Stimulated activated CD4-positive, alpha-beta T cell treated with anti-CD3 and anti-CD28 coated beads, Interleukin-12 subunit alpha, Interleukin-12 subunit beta, amount 100 ng/mL, for 24 hours (primary cell): ENCODE measurements at regions not wholly inside any gene's neighbourhood (a gene's known extent, or its start where the extent isn't known, plus 50 kb on each side); places are given as distances from the start of the nearest gene placed in this dataset.

Experiments used
- DNase-seq, 2 experiments: peaks; one replicate each; pipeline ENCODE4 v3.0.0-alpha.2; 2020; ENCODE audit warnings: low read depth in 2 of 2

DNA sequence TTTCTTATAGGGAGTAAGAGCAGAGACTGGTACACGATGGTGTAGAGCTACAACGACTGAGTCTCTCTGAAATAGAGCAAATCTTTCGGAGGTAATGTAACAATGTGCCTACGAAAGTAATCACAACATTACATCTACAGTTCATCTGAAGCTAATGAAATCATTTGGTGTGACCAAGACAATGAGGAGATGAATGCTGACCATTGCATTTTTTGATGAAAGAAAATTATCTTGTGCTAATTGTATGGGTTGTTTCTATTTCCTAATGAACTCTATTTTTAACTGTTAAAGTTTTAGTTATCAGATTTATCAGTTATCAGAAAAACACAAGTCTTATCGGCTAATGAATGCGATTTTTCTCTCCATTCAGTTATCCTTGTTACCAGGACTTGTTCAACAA, 913.4 kb downstream of the SLITRK6 start:
- DNase-seq: no peak

DNA sequence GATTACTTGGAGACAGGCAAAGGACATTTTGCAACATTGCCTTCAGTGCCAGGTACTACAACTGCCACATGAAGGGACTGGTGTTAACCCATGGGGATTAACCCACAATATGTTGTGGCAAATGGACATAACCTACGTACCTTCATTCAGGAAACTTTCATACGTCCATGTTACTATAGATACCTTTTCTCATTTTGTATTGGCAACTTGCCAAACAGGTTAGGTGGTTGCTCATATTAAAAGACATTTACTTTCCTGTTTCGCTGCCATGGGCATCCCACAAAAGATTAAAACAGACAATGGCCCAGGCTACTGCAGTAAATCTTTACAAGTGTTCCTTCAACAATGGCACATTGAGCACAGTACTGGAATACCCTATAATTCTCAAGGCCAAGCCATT, 925.3 kb downstream of the SLITRK6 start:
- no peak for DNase-seq

DNA sequence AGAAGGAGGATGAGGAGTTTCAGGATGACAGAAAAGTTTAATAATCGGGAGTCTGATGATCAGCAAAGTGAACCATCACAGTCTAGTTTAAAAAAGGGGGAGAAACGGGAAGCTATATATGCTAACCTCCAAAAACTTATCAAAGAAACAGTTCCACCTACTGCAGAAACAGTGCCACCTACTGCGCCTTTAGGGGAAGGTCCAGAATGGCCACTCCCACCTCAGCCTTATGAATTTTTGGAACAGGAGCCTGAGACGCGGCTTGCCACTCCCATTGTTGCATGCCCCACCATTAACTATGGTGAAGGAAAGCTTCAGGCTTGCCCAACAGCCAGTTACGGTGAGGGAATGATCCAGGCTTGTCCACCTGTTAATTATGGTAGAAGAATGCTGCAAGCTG, 929.0 kb downstream of the SLITRK6 start:
- no peak for DNase-seq

DNA sequence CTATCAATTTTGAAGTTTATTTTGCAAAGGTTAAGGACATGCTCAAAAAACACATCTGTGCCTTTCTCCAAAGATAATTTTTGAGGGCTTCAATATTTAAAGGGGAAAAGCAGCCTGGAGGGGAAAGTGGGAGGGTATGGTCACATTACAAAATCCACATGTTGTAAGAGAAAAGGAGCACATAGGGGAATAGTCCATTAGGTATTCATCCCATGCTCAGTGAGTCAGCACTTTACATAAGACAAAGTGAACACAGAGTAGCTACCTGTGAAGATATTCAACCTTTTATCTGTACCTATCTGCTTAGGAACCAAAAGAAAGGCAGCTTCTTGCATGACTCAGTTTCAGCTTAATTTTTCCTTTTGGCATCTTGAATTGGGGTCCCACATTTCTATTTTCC, 932.0 kb downstream of the SLITRK6 start:
- no peak for DNase-seq

DNA sequence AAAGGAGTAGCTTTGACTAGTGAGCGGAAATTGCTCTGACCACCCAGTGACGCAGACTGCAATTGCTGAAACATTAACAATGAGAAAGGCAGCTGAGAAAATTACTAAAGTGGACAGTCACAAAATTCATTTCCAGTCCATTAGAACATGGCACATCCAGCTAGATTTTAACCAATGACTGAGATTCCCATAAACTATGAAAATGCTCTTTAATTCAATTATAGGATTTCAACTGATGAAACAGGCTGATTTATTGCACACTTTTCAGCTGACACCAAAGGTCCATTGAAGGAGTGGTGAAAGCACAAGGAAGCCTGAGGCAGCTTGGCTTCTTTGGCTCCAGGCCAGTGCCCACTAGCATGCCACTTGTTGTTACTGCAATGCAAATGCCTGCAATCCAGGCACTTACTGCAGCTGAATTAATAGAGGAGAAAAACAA, 933.4 kb downstream of the SLITRK6 start:
- no peak for DNase-seq

DNA sequence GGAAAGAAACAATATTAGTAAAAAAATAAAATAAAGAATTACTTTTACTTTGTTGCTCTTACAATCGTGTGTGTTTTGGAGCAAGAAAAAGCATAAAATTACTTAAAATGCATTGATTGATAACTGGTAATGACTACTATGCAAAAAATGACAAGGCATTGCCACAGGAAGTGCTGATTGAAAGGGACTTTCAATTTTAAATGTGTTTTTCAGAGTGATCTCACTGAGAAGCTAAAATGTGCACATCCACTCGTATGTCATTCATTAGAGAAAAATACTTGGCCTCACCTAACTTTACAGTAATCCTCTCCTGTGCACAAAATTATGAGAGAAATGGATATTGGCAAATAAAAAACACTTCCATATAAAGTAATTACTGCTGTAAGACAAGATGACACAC, 934.9 kb downstream of the SLITRK6 start:
- no peak for DNase-seq

DNA sequence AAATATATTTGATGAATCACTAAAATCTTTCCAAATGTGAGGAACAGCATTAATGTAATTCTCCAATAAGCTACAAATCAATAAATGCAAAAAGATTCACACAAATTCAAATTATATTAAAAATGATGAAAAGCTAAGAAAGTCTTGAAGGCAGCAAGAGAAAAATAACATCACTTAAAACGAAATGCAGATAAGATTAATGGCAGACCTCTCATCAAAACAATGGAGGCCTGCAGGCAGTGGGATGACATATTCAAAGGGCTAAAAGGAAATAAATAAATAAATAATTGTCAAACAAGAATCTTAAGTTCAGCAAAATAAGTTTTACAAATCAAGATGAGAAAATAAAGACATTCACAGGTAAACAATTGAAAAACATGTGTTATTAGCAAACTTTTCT, 952.1 kb downstream of the SLITRK6 start:
- no peak for DNase-seq

DNA sequence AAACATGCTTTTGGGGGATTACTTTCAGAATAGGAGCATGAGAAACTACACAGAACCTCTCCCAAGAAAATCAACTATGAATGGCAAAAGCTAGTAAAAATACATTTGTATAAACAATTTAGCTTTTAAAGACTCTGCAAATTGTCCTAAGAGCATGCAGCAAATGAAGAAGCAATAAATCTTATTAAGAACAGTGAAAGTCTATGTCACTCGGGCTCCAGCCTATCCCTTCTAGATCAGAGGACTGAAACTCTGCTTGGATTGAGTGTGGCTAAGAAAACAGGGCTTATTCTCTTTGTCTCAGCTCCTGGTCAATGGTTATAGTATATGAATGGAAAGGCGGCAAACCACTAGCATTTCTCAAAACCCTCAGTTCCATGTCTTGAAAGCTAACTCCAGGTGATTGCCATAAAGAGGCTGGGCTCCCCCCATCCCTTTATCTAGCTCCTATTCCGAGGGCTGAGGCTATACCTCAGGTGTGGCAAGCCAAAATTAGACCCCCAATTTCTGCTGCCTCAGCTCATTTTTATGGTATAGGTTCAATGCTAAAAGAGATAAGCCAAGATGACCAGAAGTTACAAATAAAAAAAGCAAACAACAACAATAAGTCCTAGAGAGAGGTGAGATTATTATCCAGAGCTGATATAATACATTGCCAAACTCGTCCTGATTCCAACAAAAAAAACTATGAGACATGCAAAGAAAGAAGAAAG, 953.2 kb downstream of the SLITRK6 start:
- no peak for DNase-seq

DNA sequence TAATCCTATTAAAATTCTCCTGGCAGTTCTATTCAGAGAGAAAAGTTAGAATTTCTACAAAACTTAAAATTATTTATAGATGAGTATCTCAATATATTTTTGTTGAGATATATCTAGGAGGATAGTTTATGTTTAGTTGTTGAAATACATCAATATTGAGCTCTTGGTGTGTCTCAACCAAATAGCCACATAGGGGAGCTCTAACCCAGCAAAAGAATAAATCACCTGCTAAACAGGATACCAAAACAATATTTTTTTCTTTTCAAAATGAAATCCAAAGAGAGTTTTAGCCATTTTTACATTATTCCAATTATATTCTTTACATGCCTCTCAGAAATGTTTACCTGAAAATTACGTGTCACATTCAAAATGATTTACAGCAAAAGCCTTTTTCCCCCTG, 954.7 kb downstream of the SLITRK6 start:
- DNase-seq: no peak

DNA sequence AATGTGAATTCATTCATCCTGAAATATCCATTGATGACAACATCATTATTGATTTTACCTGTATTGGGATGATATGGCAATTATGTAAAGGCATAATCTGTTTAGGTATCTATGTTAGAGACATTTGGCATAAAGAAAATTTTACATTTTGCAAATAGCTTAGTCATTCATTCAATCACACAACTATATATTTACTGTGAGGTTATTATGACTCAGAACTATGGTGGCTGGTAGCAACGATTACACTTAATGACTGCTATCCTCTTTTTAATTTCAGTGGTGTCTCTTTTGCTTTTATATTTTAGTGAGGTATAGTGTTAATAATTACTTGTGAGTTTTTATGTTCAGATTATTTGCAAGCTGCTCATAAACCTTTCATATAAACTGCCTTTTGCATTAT, 955.9 kb downstream of the SLITRK6 start:
- no peak for DNase-seq

DNA sequence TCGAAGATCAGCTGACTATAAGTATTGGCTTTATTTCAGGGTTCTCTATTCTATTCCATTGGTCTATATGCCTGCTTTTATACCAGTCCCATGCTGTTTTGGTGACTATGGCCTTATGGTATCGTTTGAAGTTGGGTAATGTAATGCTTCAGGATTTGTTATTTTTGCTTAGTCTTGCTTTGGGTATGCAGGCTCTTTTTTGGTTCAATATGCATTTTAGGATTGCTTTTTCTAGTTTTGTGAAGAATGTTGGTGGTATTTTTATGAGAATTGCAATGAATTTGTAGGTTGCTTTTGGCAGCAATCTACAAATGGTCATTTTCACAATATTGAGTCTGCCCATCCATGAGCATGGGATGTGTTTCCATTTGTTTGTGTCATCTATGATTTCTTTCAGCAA, 951.9 kb upstream of the SLITRK1 start:
- no peak for DNase-seq

DNA sequence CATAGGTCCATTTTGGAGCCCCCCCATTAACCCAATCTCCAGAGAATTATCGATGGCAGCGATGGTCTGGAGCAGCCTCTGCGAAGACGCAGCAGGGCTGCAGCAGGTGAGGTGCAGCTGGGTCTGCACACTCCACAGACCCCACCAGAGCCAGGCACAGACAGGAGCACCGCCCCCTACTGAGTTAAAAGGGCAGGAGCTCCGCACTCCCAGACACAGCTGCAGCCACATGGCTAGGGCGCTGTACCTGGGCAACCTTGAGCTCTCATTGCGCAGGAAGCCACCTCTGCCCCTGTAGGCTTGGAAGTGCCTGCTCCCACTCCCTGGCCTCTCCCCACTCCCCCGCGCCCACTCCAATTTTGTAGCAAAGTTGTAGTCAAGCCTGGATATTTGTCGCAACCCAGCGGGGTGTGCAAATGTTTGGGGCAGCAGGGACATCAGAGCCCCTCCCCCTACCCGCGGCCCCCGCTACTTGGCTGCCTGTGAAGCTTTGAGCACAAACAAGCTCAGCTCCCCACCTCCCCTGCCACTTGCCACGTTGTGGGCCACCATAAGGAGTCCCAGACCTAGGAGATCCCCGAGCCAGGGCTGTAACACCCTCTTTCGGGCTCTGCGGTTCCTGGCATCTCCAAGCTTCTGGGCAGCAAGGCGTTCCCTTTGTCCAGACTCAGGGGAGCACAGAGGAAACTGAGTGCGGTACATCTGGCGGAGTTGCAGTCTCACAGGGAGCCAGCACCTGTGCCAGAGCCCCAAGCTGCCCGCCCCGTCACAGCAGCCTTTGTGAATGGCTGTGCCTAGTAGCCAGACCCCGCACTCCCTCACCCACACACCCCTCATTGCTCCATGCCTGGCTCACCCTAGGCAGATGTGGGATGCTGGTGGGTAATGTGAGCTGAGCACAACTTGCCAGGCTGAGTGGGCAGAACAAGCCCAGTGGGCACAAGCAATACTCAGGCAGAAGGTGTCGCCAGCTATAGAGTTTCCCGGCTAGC, 949.7 kb upstream of the SLITRK1 start:
- no peak for DNase-seq

DNA sequence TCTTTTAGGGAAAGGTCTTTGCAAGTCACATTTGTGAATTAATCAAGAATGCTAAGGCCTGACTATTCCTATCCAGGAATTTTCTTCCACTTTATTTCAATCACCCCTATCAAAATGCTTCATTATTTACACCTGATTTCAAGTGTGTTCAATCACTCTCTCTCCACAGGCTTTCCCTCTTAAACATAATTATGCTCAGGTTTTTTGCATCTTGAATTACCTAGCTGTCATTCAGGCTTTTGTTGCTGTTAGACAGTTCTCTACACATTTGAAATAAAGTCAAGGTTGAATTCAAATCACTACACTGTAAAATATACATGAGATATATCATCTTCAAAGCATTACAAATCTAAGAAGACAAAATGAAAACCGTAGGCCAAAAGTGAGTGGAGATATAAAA, 941.3 kb upstream of the SLITRK1 start:
- no peak for DNase-seq

DNA sequence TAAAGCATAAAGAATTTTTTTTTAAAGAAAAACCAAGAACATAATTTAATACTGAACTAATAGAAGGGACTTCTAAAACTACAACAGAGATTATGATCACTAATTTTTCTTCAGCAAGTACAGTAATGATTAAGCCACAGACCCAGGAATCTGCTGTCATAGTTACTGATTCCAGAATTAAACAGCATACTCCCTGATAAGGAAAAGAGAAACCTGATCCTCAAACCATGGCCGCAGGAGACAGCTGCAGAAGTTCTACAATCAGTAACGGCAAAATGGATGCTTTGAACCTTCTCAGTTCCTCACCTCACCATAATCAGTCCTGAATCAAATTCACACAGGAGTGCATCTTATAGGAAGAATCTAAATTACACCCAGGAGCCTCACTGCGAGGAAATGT, 939.0 kb upstream of the SLITRK1 start:
- DNase-seq: no peak

DNA sequence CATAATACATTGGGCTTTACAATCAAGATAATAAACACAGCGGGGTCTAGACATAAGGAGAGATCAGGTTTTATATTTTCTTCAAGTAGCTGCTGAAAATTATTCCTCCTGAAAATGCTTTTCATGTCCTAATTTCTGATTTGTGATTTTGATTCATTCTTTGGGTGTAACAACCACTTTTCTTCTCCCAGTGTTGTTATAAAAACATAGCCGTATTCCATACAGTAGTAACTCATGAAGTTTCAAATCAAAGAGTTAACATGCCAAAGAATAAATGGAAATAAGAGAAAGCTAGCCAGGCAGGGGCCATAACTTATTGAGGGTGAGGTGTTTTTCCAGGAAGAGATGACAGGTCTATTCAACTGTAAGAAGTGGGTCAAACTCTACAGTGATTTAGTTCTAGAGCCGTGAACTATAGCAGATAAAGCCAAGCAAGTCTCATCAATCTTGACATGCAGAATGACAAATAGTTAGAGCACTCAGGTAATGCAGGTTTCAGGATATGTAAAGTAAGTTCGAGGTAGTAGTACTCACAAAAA, 934.4 kb upstream of the SLITRK1 start:
- no peak for DNase-seq

DNA sequence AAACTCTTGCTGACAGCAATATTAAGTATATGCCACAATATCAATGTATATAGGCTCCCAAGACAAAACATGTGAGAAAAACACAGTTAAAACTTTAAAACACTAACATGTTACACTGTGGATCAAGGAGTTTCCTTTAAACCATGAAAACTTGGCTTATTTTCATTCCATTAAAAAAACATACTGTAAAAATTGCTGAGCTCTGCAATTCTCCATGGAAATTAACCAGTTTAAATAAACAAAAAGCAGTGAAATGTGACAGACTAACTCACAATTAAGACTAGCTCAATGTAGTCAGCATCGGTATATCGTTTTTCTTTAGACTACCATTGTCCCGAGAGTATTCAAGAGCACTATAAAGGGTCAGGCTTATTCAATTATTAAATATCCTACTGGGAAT, 930.5 kb upstream of the SLITRK1 start:
- DNase-seq: no peak

DNA sequence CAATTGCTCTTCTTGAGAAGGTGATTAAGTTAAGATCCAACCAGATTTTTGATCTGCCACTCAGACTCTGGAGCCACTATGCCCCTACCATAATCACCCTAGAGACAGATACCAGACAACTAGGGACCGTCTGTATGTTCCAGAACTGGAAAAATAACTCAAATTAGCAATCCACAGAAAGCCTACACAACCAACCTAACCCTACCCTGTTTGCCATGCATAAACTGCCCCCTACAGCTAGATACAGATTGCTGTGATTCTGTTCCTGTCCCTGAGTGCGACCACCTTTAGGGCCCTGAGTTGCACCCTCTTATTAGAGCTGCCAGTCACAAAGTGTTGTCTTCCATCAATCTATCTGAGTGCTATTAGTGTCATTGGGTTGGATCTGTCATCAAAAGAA, 929.8 kb upstream of the SLITRK1 start:
- DNase-seq: no peak

DNA sequence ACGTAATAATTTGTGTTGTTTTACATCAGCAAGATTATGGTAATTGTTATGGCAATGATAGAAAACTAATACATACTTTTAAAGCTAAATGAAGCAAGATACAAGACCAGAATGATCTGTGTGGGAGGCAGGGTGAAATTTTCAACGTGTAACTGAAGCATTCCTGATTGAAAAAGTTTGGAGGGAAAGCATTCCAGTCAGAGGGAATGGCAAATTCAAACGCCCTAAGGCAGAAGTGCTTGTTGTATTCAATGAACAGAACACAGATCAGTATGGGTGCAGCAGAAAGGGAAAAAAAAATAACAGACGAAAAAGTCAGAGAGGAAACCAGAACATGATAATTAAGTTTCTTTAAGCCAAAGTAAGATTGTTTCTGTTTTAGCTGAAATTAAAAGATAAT, 928.5 kb upstream of the SLITRK1 start:
- DNase-seq: no peak

DNA sequence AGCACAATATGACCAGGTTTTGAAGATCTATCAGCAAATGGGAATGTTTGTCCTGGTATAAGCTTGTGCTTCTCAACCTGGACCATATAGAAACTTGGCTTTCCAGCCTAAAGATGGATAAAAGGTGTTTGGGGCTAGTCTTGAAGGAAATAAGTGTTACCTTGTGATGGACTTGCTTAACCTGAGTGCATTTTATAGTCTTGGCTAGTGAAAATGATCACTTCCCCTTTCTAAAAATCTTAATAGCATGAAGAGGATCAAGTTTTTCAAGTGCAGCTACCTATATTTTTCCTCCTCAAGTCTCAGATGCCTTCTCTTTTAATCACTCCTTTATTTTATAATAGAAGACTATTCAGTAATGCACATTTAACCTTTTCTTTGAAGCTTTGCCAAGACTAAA, 919.8 kb upstream of the SLITRK1 start:
- no peak for DNase-seq

DNA sequence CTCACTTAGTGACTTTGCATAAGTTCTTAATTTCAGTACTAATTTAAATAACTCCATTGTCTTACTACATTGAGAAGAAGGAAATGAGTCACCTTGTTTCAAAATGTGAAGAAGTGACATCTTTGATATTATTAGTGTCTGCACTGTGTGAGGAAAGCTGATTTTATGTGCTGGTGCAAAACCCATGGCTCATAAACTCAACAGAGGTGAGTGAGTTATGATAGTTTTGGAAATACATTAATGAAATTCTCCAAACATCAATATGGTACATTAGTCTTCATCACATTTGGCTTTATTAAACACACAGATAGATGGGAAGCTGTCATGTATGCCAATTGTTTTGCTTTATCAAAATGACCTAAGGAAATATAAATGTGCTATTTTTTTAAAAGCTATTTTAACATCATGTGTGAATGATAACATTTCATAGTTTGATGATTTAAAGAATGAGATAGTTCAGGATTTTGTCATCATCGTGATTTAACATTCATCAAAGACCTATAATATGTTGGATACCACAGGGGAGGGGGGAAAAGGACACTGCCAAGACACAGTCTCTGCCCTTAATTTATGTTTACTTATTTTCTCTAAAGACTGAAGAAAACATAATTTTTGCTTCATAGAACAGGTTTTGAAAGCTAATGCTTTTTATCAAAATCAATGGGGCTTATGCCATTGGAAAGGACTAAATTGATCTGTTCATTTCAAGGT, 902.3 kb upstream of the SLITRK1 start:
- DNase-seq: no peak

DNA sequence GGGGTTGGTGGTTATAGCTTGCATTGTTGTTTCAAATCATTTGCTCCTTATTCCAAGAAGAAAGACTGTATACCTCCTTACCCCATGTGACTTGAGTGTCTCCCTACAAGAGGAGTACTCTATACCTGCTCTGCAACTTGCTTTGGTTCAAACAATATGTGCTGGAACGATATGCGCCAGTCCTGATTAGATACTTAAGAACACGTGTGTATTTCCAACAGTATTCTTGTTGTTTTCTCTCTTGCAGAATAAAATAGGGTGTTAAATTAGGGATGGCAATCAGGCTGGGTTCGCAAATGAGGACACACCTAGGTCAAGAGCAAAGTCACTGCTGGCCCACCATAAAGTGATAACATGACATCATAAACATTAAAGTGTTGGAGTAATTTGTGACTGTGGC, 895.0 kb upstream of the SLITRK1 start:
- DNase-seq: no peak

DNA sequence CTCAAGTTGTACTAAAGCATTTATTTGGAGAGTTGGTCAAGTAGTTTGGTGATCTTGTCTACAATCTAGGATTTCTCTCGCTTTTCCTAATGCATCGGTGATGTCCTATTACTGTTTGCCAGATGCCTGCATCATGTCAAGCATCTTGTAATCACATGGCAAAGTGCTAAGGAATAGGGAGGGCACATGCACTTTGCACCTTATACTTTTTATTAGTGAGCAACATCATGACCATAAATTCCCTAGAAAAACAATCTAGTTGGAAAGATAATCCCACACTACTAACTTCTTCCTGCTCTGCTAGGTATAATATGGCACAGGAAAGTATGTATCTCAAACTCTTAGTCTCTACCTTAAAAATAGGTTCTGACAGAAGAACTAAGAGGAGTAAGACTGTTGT, 894.3 kb upstream of the SLITRK1 start:
- DNase-seq: no peak
